OCI-LY7 (cell line): ENCODE measurements at regions not wholly inside any gene's neighbourhood (a gene's known extent, or its start where the extent isn't known, plus 50 kb on each side); places are given as distances from the start of the nearest gene placed in this dataset.
"Not testable (repeated sequence)": the region's sequence is repeated elsewhere in the genome, so short reads cannot be mapped to it uniquely, and the experiment has no call there.

Experiments used
- EZH2phosphoT487 ChIP-seq: fragments of 200-600 bp; sonication (generic); IDR thresholded peaks from 2 replicates; pipeline ENCODE4 v1.6.1; 2018; ENCODE audit warnings: low read depth, borderline replicate concordance, mild to moderate bottlenecking, mixed run types, antibody characterized with exemption, low read length, moderate library complexity, mixed read lengths
- TF ChIP-seq, protein P1 (sequence below): fragments of 200-600 bp; sonication (generic); conservative IDR thresholded peaks from 2 replicates; pipeline ENCODE4 v1.5.1; 2014; ENCODE audit warnings: mild to moderate bottlenecking, antibody characterized with exemption, low read length, moderate library complexity, mixed read lengths

GRCh38 chr17:15802917-15803316, 70.8 kb downstream of the TBC1D26 start:
- TF ChIP-seq EZH2phosphoT487: not testable (repeated sequence)
- TF ChIP-seq, protein P1, sequence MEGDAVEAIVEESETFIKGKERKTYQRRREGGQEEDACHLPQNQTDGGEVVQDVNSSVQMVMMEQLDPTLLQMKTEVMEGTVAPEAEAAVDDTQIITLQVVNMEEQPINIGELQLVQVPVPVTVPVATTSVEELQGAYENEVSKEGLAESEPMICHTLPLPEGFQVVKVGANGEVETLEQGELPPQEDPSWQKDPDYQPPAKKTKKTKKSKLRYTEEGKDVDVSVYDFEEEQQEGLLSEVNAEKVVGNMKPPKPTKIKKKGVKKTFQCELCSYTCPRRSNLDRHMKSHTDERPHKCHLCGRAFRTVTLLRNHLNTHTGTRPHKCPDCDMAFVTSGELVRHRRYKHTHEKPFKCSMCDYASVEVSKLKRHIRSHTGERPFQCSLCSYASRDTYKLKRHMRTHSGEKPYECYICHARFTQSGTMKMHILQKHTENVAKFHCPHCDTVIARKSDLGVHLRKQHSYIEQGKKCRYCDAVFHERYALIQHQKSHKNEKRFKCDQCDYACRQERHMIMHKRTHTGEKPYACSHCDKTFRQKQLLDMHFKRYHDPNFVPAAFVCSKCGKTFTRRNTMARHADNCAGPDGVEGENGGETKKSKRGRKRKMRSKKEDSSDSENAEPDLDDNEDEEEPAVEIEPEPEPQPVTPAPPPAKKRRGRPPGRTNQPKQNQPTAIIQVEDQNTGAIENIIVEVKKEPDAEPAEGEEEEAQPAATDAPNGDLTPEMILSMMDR: not testable (repeated sequence)
